ENCODE measurements at regions not wholly inside any gene's neighbourhood (a gene's known extent, or its start where the extent isn't known, plus 50 kb on each side); places are given as distances from the start of the nearest gene placed in this dataset.

DNA sequence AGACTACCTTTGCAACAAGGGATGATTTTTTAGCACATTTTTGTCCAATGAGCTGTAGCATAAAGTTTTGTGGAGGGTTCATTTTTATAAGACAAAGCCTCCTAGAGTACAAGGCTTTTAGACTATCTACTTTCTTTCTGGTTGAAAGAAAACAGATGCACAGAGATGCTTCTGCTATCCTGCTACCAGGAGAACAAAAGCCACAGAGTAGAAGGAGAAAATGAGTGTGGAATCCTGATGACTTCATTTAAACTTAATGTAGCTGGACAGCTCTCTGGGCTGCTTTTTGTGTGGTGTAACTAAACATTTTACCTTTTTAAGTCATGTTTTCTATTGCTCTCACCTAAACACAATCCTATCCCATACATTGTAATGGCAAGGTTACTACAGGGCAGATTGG lies 1009.4 kb downstream of the TLE1 start:
- TF ChIP-seq, protein P1, sequence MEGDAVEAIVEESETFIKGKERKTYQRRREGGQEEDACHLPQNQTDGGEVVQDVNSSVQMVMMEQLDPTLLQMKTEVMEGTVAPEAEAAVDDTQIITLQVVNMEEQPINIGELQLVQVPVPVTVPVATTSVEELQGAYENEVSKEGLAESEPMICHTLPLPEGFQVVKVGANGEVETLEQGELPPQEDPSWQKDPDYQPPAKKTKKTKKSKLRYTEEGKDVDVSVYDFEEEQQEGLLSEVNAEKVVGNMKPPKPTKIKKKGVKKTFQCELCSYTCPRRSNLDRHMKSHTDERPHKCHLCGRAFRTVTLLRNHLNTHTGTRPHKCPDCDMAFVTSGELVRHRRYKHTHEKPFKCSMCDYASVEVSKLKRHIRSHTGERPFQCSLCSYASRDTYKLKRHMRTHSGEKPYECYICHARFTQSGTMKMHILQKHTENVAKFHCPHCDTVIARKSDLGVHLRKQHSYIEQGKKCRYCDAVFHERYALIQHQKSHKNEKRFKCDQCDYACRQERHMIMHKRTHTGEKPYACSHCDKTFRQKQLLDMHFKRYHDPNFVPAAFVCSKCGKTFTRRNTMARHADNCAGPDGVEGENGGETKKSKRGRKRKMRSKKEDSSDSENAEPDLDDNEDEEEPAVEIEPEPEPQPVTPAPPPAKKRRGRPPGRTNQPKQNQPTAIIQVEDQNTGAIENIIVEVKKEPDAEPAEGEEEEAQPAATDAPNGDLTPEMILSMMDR (conservative IDR thresholded peaks at IDR 0.05), result no peak
- TF ChIP-seq ZFX (IDR thresholded peaks at IDR 0.05), result no peak

Data from C4-2B (cell line).